22Rv1 (cell line): ENCODE measurements at regions not wholly inside any gene's neighbourhood (a gene's known extent, or its start where the extent isn't known, plus 50 kb on each side); places are given as distances from the start of the nearest gene placed in this dataset.

Experiments
- CTCF ChIP-seq: fragments of 450-650 bp; IDR thresholded peaks from 2 replicates; pipeline ENCODE4 v1.5.1; 2017; ENCODE audit warnings: mild to moderate bottlenecking
- ZFX ChIP-seq: fragments of 450-650 bp; IDR thresholded peaks from 2 replicates; pipeline ENCODE4 v1.6.1; 2017; ENCODE audit warnings: antibody characterized with exemption, borderline replicate concordance

DNA sequence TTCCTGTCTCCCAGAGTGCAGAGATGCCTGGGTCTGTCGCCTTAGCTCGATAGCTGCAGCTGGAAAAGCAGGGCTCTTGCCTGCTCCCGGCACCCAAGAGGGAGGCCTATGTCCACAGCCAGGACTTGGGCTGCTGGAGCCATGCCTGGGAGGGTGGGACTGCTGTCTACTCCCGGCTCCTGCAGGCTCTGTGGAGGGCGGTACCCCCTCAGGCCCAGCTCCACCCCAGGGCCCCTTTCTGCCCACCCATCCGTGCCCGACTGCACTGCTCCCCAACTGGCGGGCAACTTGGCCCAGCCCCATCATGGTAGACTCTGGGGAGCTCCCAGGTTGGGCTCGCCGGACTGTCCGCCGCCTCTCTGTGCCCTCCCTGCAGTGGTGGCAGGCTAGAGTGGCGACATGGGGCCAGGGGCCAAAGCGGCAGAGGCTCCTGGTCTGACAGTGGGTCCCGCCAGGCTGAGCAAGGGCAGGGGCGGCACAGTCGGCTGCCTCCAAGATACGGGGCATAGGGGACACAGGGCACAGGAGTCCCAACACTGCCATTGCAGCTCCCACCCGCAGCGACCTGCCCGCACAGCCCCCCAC lies 901.0 kb downstream of the CCDC85A start:
- TF ChIP-seq CTCF (no peak), ZFX (no peak)
